Tibial nerve (tissue), 4 donors: ENCODE measurements at regions not wholly inside any gene's neighbourhood (a gene's known extent, or its start where the extent isn't known, plus 50 kb on each side); places are given as distances from the start of the nearest gene placed in this dataset.

Experiments
- EP300 ChIP-seq, 2 donors: sonication (generic); formaldehyde crosslinking; IDR thresholded peaks; one replicate each; pipeline ENCODE4 v1.6.1; 2017; ENCODE audit warnings: antibody characterized with exemption in 2 of 2, mild to moderate bottlenecking in 1 of 2
- TF ChIP-seq, protein P1 (sequence below), 5 experiments: fragments of 200-600 bp in 3 of 5; fragments of 450-650 bp in 2 of 5; sonication (generic) in 3 of 5; IDR thresholded peaks; one replicate each; pipeline ENCODE4 v1.5.1; 2016 to 2019; ENCODE audit warnings: antibody characterized with exemption in 5 of 5, mild to moderate bottlenecking in 3 of 5, moderate library complexity in 2 of 5

DNA sequence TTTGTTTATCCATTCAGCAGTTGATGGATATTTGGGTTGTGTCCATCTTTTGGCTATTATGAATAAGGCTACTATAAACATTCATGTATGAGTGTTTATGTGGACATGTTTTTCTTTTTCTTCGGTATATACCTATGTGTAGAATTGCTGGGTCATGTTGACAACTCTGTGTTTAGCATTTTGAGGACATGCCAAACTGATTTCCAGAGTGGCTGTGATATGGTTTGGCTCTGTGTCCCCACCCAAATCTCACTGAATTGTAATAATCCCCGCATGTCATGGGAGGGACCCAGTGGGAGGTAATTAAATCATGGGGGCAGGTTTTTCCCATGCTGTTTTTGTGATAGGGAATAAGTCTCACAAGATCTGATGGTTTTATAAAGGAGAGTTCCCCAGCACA is 439.7 kb downstream of the UTRN start:
- TF ChIP-seq, protein P1, sequence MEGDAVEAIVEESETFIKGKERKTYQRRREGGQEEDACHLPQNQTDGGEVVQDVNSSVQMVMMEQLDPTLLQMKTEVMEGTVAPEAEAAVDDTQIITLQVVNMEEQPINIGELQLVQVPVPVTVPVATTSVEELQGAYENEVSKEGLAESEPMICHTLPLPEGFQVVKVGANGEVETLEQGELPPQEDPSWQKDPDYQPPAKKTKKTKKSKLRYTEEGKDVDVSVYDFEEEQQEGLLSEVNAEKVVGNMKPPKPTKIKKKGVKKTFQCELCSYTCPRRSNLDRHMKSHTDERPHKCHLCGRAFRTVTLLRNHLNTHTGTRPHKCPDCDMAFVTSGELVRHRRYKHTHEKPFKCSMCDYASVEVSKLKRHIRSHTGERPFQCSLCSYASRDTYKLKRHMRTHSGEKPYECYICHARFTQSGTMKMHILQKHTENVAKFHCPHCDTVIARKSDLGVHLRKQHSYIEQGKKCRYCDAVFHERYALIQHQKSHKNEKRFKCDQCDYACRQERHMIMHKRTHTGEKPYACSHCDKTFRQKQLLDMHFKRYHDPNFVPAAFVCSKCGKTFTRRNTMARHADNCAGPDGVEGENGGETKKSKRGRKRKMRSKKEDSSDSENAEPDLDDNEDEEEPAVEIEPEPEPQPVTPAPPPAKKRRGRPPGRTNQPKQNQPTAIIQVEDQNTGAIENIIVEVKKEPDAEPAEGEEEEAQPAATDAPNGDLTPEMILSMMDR (IDR thresholded peaks at IDR 0.05), result no peak
- no peak for TF ChIP-seq EP300 (IDR thresholded peaks at IDR 0.05)
